CD4-positive, alpha-beta T cell treated with Interleukin-15 for 4 hours (primary cell): ENCODE measurements at regions not wholly inside any gene's neighbourhood (a gene's known extent, or its start where the extent isn't known, plus 50 kb on each side); places are given as distances from the start of the nearest gene placed in this dataset.
"Not testable (repeated sequence)": the region's sequence is repeated elsewhere in the genome, so short reads cannot be mapped to it uniquely, and the experiment has no call there.

Experiments
- DNase-seq: peaks from one replicate; pipeline ENCODE4 v3.0.0-alpha.2; 2020; ENCODE audit warnings: low spot score

- no peak for DNase-seq
These were observed 80.0 kb downstream of the METRNL start for GRCh38 chr17:83159204-83160049.

GRCh38 chr17:83160443-83161297 lies 81.3 kb downstream of the METRNL start:
- no peak for DNase-seq

GRCh38 chr17:83161298-83162034 lies 82.1 kb downstream of the METRNL start:
- no peak for DNase-seq

GRCh38 chr17:83162035-83162745 lies 82.8 kb downstream of the METRNL start:
- DNase-seq = no peak

- no peak for DNase-seq
These were observed 85.1 kb downstream of the METRNL start for GRCh38 chr17:83164490-83164889.

- DNase-seq = no peak
These were observed 91.3 kb downstream of the METRNL start for GRCh38 chr17:83170571-83171260.

GRCh38 chr17:83171661-83172060 lies 92.3 kb downstream of the METRNL start:
- no peak for DNase-seq

- not testable (repeated sequence) for DNase-seq
These were observed 92.7 kb downstream of the METRNL start for GRCh38 chr17:83172099-83172498.

- DNase-seq = not testable (repeated sequence)
These were observed 93.2 kb downstream of the METRNL start for GRCh38 chr17:83172646-83173045.

- DNase-seq = not testable (repeated sequence)
These were observed 93.9 kb downstream of the METRNL start for GRCh38 chr17:83173180-83173913.

- no peak for DNase-seq
These were observed 94.5 kb downstream of the METRNL start for GRCh38 chr17:83173914-83174361.

- no peak for DNase-seq
These were observed 95.1 kb downstream of the METRNL start for GRCh38 chr17:83174362-83175118.

- DNase-seq = no peak
These were observed 95.9 kb downstream of the METRNL start for GRCh38 chr17:83175119-83175821.

GRCh38 chr17:83175822-83176622 lies 96.6 kb downstream of the METRNL start:
- DNase-seq = no peak

- DNase-seq = no peak
These were observed 97.5 kb downstream of the METRNL start for GRCh38 chr17:83176623-83177583.

GRCh38 chr17:83177611-83178532 lies 98.5 kb downstream of the METRNL start:
- DNase-seq = no peak
